GM23248 (cell line): ENCODE measurements at regions not wholly inside any gene's neighbourhood (a gene's known extent, or its start where the extent isn't known, plus 50 kb on each side); places are given as distances from the start of the nearest gene placed in this dataset.

ENCODE experiments used
- DNase-seq: peaks from one replicate; pipeline ENCODE4 v3.0.0-alpha.2; 2015
- H2AFZ ChIP-seq: fragments of 200-600 bp; sonication (generic); 2 replicates; pipeline ENCODE4 v1.6.1; 2016; ENCODE audit warnings: antibody characterized with exemption
- H3F3A ChIP-seq: fragments of 200-600 bp; sonication (generic); 2 replicates; pipeline ENCODE4 v1.6.1; 2016; ENCODE audit warnings: mild to moderate bottlenecking, antibody characterized with exemption, mixed run types; ENCODE audit not compliant: insufficient read depth
- H3K27ac ChIP-seq: fragments of 200-600 bp; sonication (generic); 2 replicates; pipeline ENCODE4 v1.5.1; 2016; ENCODE audit warnings: mild to moderate bottlenecking
- H3K27me3 ChIP-seq: fragments of 200-600 bp; sonication (generic); replicated peaks from 2 replicates; pipeline ENCODE4 v1.6.1; 2016; ENCODE audit warnings: mild to moderate bottlenecking; ENCODE audit not compliant: insufficient read depth
- H3K36me3 ChIP-seq: fragments of 200-600 bp; sonication (generic); 2 replicates; pipeline ENCODE4 v1.6.1; 2016; ENCODE audit warnings: low read depth, mild to moderate bottlenecking
- H3K4me1 ChIP-seq: fragments of 200-600 bp; sonication (generic); 2 replicates; pipeline ENCODE4 v1.6.1; 2016; ENCODE audit warnings: mild to moderate bottlenecking; ENCODE audit not compliant: insufficient read depth
- H3K4me2 ChIP-seq: fragments of 200-600 bp; sonication (generic); one replicate; pipeline ENCODE4 v1.6.1; 2016; ENCODE audit warnings: mild to moderate bottlenecking; ENCODE audit not compliant: unreplicated experiment
- H3K4me3 ChIP-seq: fragments of 200-600 bp; sonication (generic); 2 replicates; pipeline ENCODE4 v1.5.1; 2016; ENCODE audit warnings: mild to moderate bottlenecking
- H3K79me2 ChIP-seq: fragments of 200-600 bp; sonication (generic); 2 replicates; pipeline ENCODE4 v1.6.1; 2016; ENCODE audit warnings: mild to moderate bottlenecking; ENCODE audit not compliant: insufficient read depth
- H3K9ac ChIP-seq: fragments of 200-600 bp; sonication (generic); 2 replicates; pipeline ENCODE4 v1.6.1; 2016; ENCODE audit warnings: mild to moderate bottlenecking
- H3K9me2 ChIP-seq: fragments of 200-600 bp; sonication (generic); 2 replicates; pipeline ENCODE4 v1.6.1; 2016; ENCODE audit warnings: mixed run types, mild to moderate bottlenecking, moderate library complexity; ENCODE audit not compliant: insufficient read depth
- H3K9me3 ChIP-seq: fragments of 200-600 bp; sonication (generic); one replicate; pipeline ENCODE4 v1.6.1; 2017; ENCODE audit warnings: low read depth
- H4K20me1 ChIP-seq: fragments of 200-600 bp; sonication (generic); 2 replicates; pipeline ENCODE4 v1.6.0; 2016; ENCODE audit not compliant: insufficient read depth
- EZH2 ChIP-seq: fragments of 200-600 bp; sonication (generic); IDR thresholded peaks from 2 replicates; pipeline ENCODE4 v1.6.1; 2018; ENCODE audit warnings: antibody characterized with exemption, mild to moderate bottlenecking; ENCODE audit not compliant: insufficient read depth, poor library complexity, severe bottlenecking
- EZH2phosphoT487 ChIP-seq: fragments of 200-600 bp; sonication (generic); IDR thresholded peaks from 2 replicates; pipeline ENCODE4 v1.6.1; 2018; ENCODE audit warnings: antibody characterized with exemption, moderate library complexity, mild to moderate bottlenecking, low read depth; ENCODE audit not compliant: insufficient read depth
- WGBS, 2 experiments: methylation state at CpG; one replicate each; pipeline ENCODE4 v1.1.6; 2015 to 2017; ENCODE audit warnings: low lambda C conversion rate in 2 of 2, low coverage in 1 of 2; ENCODE audit errors: missing lambda C conversion rate in 2 of 2; 5-methylcytosine and 5-hydroxymethylcytosine counted together
- in situ Hi-C: fragments of 300-500 bp; cut with MboI; formaldehyde crosslinking; loops from 2 replicates; pipeline ENCODE4 v1.15.0; 2020

GRCh38 chr1:199855580-199855979 lies 171.9 kb upstream of the NR5A2 start:
- in situ Hi-C loops, result no loop called here
- Histone ChIP-seq H3K36me3 (no peaks in the 10 kb centered on the region), H3K4me1 (peaks cover 51% of the 10 kb centered on the region), H3K4me2 (peak overlapping the region; percentile 54), H3K27ac (peak overlapping the region; percentile 67), H3K79me2 (no peaks in the 10 kb centered on the region), H3K9ac (no peak overlapping the region), H4K20me1 (no peaks in the 10 kb centered on the region), H3F3A (peaks cover 49% of the 10 kb centered on the region), H3K4me3 (no peak overlapping the region), H3K9me3 (no peaks in the 10 kb centered on the region), H3K27me3 (no peaks in the 10 kb centered on the region), H2AFZ (no peak overlapping the region), H3K9me2 (no peaks in the 10 kb centered on the region)
- DNase-seq, result peak; percentile 89
- TF ChIP-seq EZH2 (no peak), EZH2phosphoT487 (no peak)
- WGBS, 2 experiments, result 1% methylated on average over 4 of the region's 4 CpGs

- no peak overlapping the region for H3K4me3 ChIP-seq
- no peaks in the 10 kb centered on the region for H4K20me1 ChIP-seq
- in situ Hi-C loops, result no loop called here
- H3K9me3 ChIP-seq, result no peaks in the 10 kb centered on the region
- no peaks in the 10 kb centered on the region for H3K9me2 ChIP-seq
- H2AFZ ChIP-seq, result no peak overlapping the region
- TF ChIP-seq EZH2phosphoT487 (no peak), EZH2 (no peak)
- no peak overlapping the region for H3K9ac ChIP-seq
- H3K27me3 ChIP-seq, result no peaks in the 10 kb centered on the region
- peak overlapping the region; percentile 54 for H3K4me2 ChIP-seq
- 29 to 31% methylated on average over 4 of the region's 4 CpGs for WGBS, 2 experiments
- DNase-seq, result peak; percentile 9
- H3K27ac ChIP-seq, result peak overlapping the region; percentile 67
- H3F3A ChIP-seq, result peaks cover 49% of the 10 kb centered on the region
- no peaks in the 10 kb centered on the region for H3K36me3 ChIP-seq
- no peaks in the 10 kb centered on the region for H3K79me2 ChIP-seq
- peaks cover 51% of the 10 kb centered on the region for H3K4me1 ChIP-seq
Measured at GRCh38 chr1:199856216-199856780, 171.2 kb upstream of the NR5A2 start.

GRCh38 chr1:199857108-199857507 lies 170.4 kb upstream of the NR5A2 start:
- peak; percentile 56 for DNase-seq
- in situ Hi-C loops, result no loop called here
- Histone ChIP-seq H3K9me3 (no peaks in the 10 kb centered on the region), H3F3A (peaks cover 49% of the 10 kb centered on the region), H3K27me3 (no peaks in the 10 kb centered on the region), H2AFZ (peak overlapping the region; percentile 29; the same call in 1 of the 2 replicates), H3K9me2 (no peaks in the 10 kb centered on the region), H3K79me2 (no peaks in the 10 kb centered on the region), H3K4me3 (no peak overlapping the region), H4K20me1 (no peaks in the 10 kb centered on the region), H3K9ac (no peak overlapping the region), H3K27ac (peak overlapping the region; percentile 37), H3K4me2 (peak overlapping the region; percentile 54), H3K4me1 (peaks cover 51% of the 10 kb centered on the region), H3K36me3 (no peaks in the 10 kb centered on the region)
- 14 to 17% methylated on average over 4 of the region's 4 CpGs for WGBS, 2 experiments
- TF ChIP-seq EZH2phosphoT487, result no peak
- TF ChIP-seq EZH2, result no peak

GRCh38 chr1:199857516-199857915 lies 170.0 kb upstream of the NR5A2 start:
- in situ Hi-C loops, result no loop called here
- TF ChIP-seq EZH2phosphoT487, result no peak
- TF ChIP-seq EZH2, result no peak
- Histone ChIP-seq H3K9ac (no peak overlapping the region), H3K9me2 (no peaks in the 10 kb centered on the region), H3K4me1 (peaks cover 51% of the 10 kb centered on the region), H3K36me3 (no peaks in the 10 kb centered on the region), H3K4me3 (no peak overlapping the region), H4K20me1 (no peaks in the 10 kb centered on the region), H2AFZ (peak overlapping the region; percentile 29; the same call in 1 of the 2 replicates), H3K4me2 (peak overlapping the region; percentile 54), H3F3A (peaks cover 49% of the 10 kb centered on the region), H3K9me3 (no peaks in the 10 kb centered on the region), H3K27ac (peak overlapping the region; percentile 37), H3K79me2 (no peaks in the 10 kb centered on the region), H3K27me3 (no peaks in the 10 kb centered on the region)
- DNase-seq, result no peak
- 53 to 68% methylated on average over 1 of the region's 1 CpG for WGBS, 2 experiments
